Psoas muscle (tissue), 7 donors: ENCODE measurements at regions not wholly inside any gene's neighbourhood (a gene's known extent, or its start where the extent isn't known, plus 50 kb on each side); places are given as distances from the start of the nearest gene placed in this dataset.

ENCODE experiments used
- ATAC-seq, 4 donors: fragments of 200-7000 bp; cut with Tn5 transposase; one replicate each; pipeline ENCODE4 v1.9.1; 2020; ENCODE audit warnings: moderate library complexity in 3 of 4, mild to moderate bottlenecking in 2 of 4
- DNase-seq, 2 donors: peaks; one replicate each; pipeline ENCODE4 v3.0.0-alpha.2; 2020
- H3K27ac ChIP-seq: fragments of 200-600 bp; one replicate; pipeline ENCODE4 v1.8.0; 2022
- H3K27me3 ChIP-seq, 3 donors: fragments of 200-600 bp in 1 of 3; one replicate each; pipeline versions ENCODE4 v1.6.1 to v1.8.0; 2013 to 2022; ENCODE audit warnings: low read length in 2 of 3, mild to moderate bottlenecking in 2 of 3, moderate library complexity in 1 of 3; ENCODE audit not compliant: insufficient read depth in 3 of 3
- H3K36me3 ChIP-seq, 2 donors: fragments of 200-600 bp in 1 of 2; one replicate each; pipeline versions ENCODE4 v1.6.1 to v1.8.0; 2013 to 2022; ENCODE audit warnings: low read depth in 1 of 2, mild to moderate bottlenecking in 1 of 2, moderate library complexity in 1 of 2; ENCODE audit not compliant: insufficient read depth in 1 of 2
- H3K4me1 ChIP-seq: fragments of 200-600 bp; one replicate; pipeline ENCODE4 v1.8.0; 2022
- H3K4me3 ChIP-seq: fragments of 200-600 bp; one replicate; pipeline ENCODE4 v1.8.0; 2022; ENCODE audit warnings: mild to moderate bottlenecking
- H3K9me3 ChIP-seq: fragments of 200-600 bp; one replicate; pipeline ENCODE4 v1.8.0; 2022
- WGBS, 3 donors: extraction: QIAGEN DNeasy Blood & Tissue Kit; methylation state at CpG; one replicate each; pipeline versions ENCODE4 v1.1.6 to v1.1.7; 2013; 5-methylcytosine and 5-hydroxymethylcytosine counted together
- intact Hi-C, 2 donors: fragments of 100-400 bp; cut with DNase I; formaldehyde crosslinking; loops; one replicate each; pipeline versions ENCODE4 v1.11.0 to v1.14.2; 2022
- TF ChIP-seq, protein P1 (sequence below): fragments of 200-600 bp; IDR thresholded peaks from one replicate; pipeline ENCODE4 v1.8.0; 2022; ENCODE audit warnings: antibody characterized with exemption
- donor health status: healthy with polysubstance abuse.
- donor health status: DM: no; HTN: no; CAD: no; lungs with moderate emphysema.
- donor health status: Bipolar disorder and iron deficiency.
- donor health status: healthy.
- donor health status: DM: yes; HTN: yes; CAD: no.
- donor health status: DM: no; HTN: no; CAD: no.
- donor health status: DM: yes; HTN: yes; CAD: no.

DNA sequence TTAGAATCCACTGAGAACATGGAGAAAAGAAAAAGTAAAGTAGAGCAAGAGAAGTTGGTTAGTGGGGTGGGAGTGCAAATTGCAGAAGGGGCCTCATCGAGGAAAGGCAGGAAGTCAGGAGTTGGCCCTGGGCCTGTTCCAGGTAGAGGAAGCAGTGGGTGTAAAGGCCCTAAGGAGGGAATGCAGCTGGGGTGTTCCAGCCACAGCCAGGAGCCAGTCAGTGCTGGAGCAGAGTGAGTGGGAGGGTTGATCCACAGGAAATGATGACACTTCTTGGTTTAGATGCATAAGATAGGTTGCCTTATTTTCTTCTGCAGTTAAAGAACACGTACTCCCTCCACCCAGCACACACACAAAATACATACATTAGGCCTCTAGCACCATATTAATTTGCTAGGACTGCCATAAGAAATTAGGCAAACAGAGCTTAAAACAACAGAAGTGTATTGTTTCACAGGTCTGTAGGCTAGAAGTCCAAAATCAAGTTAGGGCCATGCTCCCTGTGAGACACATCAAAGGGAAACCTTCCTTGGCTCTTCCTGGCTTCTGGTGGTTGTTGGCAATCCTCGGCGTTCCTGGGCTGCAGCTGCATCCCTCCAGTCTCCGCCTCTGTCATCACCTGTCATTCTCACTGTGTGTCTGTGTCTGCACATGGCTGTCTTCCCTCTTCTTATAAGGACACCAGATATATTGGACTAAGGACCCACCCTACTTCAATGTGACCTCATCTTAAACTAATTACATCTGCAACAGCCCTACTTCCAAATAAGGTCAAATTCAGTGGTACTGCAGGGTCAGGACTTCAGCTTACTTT is 205.9 kb downstream of the AASDH start:
- WGBS, 3 donors, result 46 to 53% (median 51%) methylated on average over 5 of the region's 5 CpGs
- Histone ChIP-seq H3K36me3 (no peaks in the 10 kb centered on the region), H3K4me3 (no peak overlapping the region), H3K27me3 (no peaks in the 10 kb centered on the region), H3K9me3 (peaks cover 6% of the 10 kb centered on the region), H3K27ac (no peak overlapping the region), H3K4me1 (no peaks in the 10 kb centered on the region)
- TF ChIP-seq, protein P1, sequence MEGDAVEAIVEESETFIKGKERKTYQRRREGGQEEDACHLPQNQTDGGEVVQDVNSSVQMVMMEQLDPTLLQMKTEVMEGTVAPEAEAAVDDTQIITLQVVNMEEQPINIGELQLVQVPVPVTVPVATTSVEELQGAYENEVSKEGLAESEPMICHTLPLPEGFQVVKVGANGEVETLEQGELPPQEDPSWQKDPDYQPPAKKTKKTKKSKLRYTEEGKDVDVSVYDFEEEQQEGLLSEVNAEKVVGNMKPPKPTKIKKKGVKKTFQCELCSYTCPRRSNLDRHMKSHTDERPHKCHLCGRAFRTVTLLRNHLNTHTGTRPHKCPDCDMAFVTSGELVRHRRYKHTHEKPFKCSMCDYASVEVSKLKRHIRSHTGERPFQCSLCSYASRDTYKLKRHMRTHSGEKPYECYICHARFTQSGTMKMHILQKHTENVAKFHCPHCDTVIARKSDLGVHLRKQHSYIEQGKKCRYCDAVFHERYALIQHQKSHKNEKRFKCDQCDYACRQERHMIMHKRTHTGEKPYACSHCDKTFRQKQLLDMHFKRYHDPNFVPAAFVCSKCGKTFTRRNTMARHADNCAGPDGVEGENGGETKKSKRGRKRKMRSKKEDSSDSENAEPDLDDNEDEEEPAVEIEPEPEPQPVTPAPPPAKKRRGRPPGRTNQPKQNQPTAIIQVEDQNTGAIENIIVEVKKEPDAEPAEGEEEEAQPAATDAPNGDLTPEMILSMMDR, result no peak
- DNase-seq, result no peak
- intact Hi-C loops, result no loop called here
- no peak for ATAC-seq

DNA sequence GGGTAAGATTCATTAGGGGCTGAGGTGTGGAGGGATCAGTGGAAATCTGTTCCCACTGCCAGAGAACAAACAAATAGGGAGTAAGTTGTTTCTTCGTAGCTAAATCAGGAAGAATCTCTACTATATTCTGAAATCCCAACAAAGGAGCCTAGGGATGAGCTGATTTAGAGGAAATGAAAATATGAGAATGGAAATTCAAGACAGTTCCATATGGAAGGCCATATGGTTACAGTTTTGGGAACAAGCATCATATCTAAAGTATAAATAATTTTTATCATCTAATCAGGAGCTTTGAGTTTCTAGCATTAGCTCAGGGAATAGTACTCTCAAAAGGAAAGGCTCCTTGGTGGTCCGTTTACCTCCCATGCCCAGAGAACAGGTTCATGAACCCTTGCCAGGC is 218.2 kb downstream of the AASDH start:
- ATAC-seq (no peak), DNase-seq (no peak)
- Histone ChIP-seq H3K27me3 (no peaks in the 10 kb centered on the region), H3K4me3 (no peak overlapping the region), H3K36me3 (no peaks in the 10 kb centered on the region), H3K9me3 (no peaks in the 10 kb centered on the region), H3K4me1 (no peaks in the 10 kb centered on the region), H3K27ac (no peak overlapping the region)
- 85 to 95% (median 92%) methylated on average over 2 of the region's 2 CpGs for WGBS, 3 donors
- intact Hi-C loops, result no loop called here
- TF ChIP-seq, protein P1, result no peak

DNA sequence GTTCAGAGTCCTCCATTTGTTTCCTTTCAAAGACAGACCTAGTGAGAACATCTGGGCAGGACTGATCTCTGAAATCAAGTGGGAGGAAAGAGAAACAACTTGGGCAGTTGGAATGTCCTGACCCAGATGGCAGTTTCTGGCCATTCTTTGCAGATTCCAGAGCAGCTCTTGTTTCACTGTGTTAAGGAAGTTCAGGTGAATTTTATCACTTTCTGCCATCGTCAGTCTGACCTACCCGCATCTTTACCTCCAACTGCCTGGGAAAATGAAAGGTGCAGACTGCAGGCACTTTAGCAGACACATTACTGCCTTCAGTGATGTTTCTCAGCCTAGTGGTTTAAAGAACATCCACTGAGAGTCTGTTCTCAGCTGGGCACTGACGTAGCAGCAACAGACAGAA is 216.2 kb downstream of the CEP135 start:
- H3K9me3 ChIP-seq, result no peaks in the 10 kb centered on the region
- no peak for ATAC-seq
- H3K4me1 ChIP-seq, result no peaks in the 10 kb centered on the region
- H3K27me3 ChIP-seq, result no peaks in the 10 kb centered on the region
- TF ChIP-seq, protein P1, result no peak
- H3K36me3 ChIP-seq, result no peaks in the 10 kb centered on the region
- H3K4me3 ChIP-seq, result no peak overlapping the region
- H3K27ac ChIP-seq, result no peak overlapping the region
- intact Hi-C loops, result no loop called here
- no peak for DNase-seq
- 56 to 66% (median 57%) methylated on average over 3 of the region's 3 CpGs for WGBS, 3 donors

DNA sequence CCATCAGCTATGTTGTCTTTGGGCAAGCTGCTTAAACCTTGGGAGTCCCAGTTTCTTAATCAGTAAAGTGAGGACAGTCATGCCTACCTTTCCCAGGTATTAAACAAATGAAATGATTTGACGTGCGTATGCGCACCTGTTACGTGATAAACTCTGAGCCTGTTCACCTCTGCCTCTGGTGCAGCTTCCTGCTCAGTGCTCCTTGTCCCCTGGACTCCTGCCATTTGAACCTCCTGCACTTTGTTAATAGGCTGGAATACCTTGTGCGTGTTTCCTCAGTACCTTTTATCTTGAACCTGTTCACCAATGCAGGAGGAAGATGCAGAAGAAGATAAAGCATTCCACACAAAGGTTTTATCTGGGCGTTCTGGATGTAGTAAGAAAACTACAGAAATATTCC is 211.9 kb downstream of the CEP135 start:
- intact Hi-C loops, result no loop called here
- H3K4me3 ChIP-seq, result no peak overlapping the region
- no peak for ATAC-seq
- H3K27me3 ChIP-seq, result no peaks in the 10 kb centered on the region
- no peak overlapping the region for H3K27ac ChIP-seq
- TF ChIP-seq, protein P1, result no peak
- H3K9me3 ChIP-seq, result no peaks in the 10 kb centered on the region
- no peak for DNase-seq
- no peaks in the 10 kb centered on the region for H3K4me1 ChIP-seq
- WGBS, 3 donors, result 76 to 98% (median 83%) methylated on average over 6 of the region's 6 CpGs
- no peaks in the 10 kb centered on the region for H3K36me3 ChIP-seq

DNA sequence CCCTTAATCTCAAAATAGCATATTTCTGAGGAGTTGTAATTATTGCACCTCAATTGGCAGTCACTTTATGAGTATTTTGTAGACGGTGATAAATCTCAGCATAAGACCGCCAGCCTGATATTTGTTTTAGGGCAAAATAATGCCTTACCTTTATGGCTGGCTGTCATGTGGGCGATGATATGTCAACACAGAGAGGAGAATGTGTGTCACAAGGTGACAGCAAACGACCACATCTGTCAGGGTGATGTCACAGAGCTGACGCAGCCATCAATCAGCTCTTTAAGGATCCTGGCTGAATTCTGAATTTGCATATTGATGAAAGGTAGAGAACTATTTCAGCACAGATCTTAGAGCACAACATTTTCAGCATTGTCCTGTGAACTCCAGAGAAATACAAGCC is 209.7 kb downstream of the CEP135 start:
- intact Hi-C loops, result no loop called here
- no peaks in the 10 kb centered on the region for H3K36me3 ChIP-seq
- TF ChIP-seq, protein P1, result no peak
- no peak overlapping the region for H3K4me3 ChIP-seq
- ATAC-seq (no peak), DNase-seq (no peak)
- WGBS, 3 donors, result 57 to 61% (median 59%) methylated on average over 5 of the region's 5 CpGs
- H3K27ac ChIP-seq, result no peak overlapping the region
- no peaks in the 10 kb centered on the region for H3K9me3 ChIP-seq
- H3K4me1 ChIP-seq, result no peaks in the 10 kb centered on the region
- H3K27me3 ChIP-seq, result no peaks in the 10 kb centered on the region
